ENCODE measurements at regions not wholly inside any gene's neighbourhood (a gene's known extent, or its start where the extent isn't known, plus 50 kb on each side); places are given as distances from the start of the nearest gene placed in this dataset.
"Not testable (repeated sequence)": the region's sequence is repeated elsewhere in the genome, so short reads cannot be mapped to it uniquely, and the experiment has no call there.

DNA sequence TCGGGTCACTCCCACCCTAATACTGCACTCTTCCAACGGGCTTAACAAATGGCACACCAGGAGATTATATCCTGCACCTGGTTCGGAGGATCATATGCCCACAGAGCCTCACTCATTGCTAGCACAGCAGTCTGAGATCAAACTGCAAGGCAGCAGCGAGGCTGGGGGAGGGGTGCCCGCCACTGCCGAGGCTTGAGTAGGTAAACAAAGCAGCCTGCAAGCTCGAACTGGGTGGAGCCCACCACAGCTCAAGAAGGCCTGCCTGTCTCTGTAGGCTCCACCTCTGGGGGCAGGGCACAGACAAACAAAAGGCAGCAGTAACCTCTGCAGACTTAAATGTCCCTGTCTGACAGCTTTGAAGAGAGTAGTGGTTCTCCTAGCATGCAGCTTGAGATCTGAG lies 73.7 kb downstream of the MTNR1B start:
- TF ChIP-seq, protein P1, sequence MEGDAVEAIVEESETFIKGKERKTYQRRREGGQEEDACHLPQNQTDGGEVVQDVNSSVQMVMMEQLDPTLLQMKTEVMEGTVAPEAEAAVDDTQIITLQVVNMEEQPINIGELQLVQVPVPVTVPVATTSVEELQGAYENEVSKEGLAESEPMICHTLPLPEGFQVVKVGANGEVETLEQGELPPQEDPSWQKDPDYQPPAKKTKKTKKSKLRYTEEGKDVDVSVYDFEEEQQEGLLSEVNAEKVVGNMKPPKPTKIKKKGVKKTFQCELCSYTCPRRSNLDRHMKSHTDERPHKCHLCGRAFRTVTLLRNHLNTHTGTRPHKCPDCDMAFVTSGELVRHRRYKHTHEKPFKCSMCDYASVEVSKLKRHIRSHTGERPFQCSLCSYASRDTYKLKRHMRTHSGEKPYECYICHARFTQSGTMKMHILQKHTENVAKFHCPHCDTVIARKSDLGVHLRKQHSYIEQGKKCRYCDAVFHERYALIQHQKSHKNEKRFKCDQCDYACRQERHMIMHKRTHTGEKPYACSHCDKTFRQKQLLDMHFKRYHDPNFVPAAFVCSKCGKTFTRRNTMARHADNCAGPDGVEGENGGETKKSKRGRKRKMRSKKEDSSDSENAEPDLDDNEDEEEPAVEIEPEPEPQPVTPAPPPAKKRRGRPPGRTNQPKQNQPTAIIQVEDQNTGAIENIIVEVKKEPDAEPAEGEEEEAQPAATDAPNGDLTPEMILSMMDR (IDR thresholded peaks at IDR 0.05; ENCODE audit: low read depth, low read length) = not testable (repeated sequence)
- not testable (repeated sequence) for TF ChIP-seq EZH2phosphoT487 (IDR thresholded peaks at IDR 0.05; ENCODE audit: low read depth)
